GM18873 (cell line): ENCODE measurements at regions not wholly inside any gene's neighbourhood (a gene's known extent, or its start where the extent isn't known, plus 50 kb on each side); places are given as distances from the start of the nearest gene placed in this dataset.
A peak's percentile ranks its signal among the peaks of the same experiment; 100 is the strongest.

Source experiments
- ATAC-seq: cut with Tn5 transposase; IDR thresholded peaks from one replicate; pipeline ENCODE4 v1.9.1; 2021; ENCODE audit warnings: mild to moderate bottlenecking, moderate library complexity, moderate number of reproducible peaks; ENCODE audit not compliant: unreplicated experiment, low FRiP score

DNA sequence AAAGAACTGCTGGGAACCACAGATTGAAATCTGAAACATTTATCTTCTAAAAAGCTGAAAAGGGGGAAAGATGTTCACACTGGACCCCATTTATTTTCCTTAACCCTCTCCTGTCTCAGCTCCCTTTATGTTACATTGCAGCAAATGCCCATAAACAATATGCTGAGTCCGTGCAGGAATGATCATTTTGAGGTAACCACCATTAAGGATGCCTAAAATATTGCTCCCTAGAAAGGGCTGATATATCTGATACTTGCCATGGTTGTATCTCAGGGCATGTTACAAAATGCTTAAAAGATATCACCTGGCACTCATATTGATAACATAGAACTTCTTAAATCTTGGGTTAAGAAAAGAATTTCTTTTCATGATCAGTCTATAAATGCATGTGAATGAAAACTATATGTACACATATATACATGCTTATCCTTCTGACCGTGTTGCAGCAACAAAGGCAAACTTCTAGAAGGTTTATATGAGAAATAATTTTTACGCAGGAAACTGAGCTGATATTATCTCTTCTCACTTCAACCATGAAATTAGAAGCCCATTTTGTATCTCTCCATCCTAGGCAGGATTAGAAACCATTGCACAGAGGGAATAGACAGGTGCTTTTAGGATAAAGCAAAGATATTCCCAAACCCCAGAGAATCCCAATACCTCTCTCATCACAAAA lies 362.7 kb upstream of the SLC30A5 start:
- ATAC-seq = no peak

DNA sequence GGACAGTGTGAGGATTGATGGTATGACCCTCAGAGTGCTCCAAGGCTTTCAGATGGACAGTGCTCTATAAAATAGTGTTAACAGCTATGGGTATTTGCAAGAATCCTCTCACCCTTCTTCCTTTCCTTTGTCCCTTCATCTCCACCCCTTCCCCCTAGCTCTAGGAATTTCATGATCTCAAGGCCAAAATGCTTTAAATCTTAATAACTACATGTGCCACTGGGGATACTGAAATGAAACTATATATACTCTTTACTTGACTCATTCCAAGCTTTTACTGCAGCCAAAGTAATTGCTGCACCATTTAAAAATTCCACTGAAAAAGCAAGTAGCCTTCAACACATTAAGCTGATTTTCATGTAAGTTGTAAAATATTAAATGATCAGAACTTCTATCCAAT lies 361.6 kb upstream of the SLC30A5 start:
- no peak for ATAC-seq

DNA sequence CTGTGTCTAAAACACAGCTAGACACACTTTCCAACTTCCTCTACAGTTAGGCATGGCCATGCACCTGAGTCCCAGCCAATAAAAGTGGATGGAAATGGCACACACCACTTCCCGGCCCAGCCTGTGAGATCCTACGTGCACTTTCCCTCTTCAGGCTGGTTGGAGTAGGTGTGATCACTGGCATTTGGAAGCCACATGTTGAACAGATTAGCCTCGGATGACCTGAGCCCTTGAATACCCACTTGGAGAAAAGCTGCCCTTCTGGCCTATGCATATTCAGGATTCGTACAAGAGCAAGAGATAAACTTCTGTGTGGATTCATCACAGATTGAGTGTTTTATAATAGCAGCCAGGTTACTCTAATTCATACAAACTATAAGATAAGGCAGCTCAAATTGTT lies 359.0 kb upstream of the SLC30A5 start:
- ATAC-seq = no peak

DNA sequence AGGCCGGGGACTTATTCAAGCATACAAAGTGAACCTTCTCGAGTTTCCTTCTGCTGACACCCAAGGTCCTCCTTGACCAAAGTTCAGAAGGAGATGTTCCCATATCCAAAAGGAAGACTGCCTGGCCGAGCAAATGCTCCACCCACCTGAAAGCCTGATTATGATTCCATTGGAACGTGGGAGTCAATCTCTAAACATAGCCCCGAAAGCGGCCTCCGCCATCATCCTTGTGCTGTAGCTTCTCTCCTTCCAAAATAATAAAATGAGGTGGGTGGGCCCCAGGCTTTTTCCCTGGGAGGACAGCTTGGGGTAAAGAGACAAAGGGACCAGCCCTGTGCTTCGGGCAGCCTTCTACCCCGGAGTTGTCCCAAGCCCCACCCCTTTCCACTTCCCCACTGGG lies 355.6 kb upstream of the SLC30A5 start:
- ATAC-seq = no peak

DNA sequence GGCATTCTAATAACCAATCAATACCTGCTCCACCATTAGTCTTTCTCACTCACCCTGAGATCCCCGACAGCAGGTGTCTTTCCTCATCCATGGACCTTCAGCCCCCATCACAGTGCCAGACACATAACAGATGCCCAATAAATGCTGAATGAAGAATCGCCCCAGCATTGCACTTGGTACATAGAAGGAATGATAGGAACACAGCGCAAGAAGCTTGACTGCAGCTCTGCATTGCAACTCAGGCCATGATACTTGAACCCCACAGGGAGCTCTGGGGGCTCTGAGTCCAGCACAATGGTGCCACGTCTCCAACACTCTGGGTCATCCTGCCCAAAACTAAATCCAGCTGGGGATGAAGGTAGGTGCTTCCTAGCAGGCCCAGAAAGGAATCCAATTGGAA lies 355.0 kb upstream of the SLC30A5 start:
- ATAC-seq = no peak

DNA sequence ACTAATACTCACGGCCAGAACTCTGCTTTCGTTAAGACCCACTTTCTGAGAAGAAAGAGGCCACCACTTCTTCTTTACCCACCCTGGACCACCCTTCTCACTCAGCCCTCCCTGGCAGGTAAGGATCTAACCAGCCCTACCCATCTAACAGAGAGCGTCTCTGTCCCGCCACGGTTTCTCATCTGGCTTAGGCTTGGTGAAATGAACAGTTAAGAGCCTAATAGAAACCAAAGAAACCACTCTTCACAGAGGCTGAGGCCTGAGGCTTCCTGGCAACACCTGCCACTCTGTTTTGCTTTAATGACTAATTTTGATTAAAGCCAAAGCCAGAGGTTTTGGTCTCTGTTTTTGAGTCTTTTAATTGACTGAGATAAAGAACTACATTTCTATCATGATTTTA lies 354.1 kb upstream of the SLC30A5 start:
- ATAC-seq = peak; percentile 94

DNA sequence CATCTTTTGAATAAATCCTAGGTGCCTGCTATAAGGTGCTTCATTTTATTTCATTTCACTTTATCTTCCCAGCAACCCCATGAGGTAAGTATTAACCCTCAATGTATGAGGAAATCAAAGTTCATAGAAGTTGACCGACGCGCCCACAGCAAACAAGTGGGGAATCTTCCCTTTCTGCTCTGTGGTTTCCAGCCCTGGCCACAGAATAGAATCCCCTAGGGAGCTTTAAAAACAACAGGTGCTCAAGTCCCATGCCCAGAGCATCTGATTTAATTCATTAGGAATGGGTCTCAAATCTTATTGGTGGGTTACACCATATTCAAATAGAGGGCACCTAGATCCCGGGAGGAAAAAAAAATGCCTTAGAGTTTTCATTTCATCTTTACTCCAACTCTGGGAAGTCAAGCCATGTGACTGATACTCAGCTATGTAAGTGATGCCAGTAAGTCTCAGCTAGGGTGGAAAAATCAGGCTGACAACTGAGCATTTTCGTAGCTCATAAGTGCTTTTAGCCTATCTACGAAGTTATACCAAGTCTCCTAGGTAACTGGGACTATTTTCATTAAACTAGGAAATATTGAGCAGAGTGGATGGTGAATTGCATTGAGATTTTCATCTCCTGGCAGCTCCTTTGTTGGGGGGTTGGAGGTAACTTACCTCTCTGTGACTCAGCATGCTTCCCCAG lies 353.4 kb upstream of the SLC30A5 start:
- peak; percentile 62 for ATAC-seq

DNA sequence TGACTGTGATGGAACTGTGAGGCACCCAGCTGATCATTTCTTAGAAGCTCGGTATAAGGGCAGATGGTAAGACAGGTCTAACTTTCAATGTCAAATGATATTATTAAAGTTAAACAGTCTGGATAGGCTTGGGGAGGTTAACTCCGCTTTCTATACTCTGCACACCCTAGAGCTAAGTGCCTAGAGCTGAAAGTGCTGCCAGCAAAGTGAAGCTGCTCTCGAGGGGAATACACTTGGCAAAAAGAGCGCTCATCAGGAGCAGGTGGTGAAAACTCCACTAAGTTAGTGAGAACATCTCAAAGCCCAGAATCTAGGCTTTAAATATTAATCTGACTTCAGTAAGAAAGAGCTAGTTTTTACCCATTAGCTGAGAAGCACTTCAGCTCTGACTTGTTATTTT lies 349.6 kb upstream of the SLC30A5 start:
- no peak for ATAC-seq

DNA sequence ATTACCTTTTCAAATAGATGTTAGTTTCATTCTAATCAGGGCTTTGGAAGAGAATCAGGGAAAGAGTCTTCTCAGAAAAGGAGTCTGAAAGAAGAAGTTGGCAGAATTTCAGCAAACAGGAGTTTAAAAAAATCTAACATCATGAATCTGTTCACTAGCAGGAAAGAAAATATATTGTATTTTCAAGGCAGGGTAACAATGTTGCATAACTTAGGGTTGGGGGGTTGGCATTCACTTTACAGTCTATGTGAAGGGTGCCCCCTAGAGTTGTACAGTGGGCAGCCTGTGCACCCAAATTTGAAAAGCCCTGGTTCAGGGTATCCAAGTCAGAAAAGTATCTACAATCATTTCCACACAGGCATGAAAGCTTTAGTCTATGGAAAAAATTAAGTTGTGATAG lies 348.4 kb upstream of the SLC30A5 start:
- no peak for ATAC-seq

DNA sequence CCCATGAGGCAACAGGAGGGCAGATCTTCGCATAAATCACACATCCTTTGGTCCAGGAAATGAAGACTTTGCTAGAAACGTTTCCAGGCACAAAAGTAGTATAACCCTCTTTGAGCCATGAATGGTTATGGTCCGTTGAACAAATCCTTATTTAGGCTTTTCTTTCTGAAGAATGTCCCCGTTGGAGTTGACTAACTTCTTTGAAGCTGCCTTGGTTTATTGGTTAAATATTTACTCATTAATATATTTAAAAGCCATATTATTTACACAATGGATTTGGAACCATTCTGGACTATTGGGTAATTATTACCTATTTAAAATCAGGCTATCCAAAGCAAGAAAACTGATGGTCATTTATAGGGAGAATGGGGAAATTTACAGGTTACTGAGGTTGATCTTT lies 347.6 kb upstream of the SLC30A5 start:
- ATAC-seq = no peak

DNA sequence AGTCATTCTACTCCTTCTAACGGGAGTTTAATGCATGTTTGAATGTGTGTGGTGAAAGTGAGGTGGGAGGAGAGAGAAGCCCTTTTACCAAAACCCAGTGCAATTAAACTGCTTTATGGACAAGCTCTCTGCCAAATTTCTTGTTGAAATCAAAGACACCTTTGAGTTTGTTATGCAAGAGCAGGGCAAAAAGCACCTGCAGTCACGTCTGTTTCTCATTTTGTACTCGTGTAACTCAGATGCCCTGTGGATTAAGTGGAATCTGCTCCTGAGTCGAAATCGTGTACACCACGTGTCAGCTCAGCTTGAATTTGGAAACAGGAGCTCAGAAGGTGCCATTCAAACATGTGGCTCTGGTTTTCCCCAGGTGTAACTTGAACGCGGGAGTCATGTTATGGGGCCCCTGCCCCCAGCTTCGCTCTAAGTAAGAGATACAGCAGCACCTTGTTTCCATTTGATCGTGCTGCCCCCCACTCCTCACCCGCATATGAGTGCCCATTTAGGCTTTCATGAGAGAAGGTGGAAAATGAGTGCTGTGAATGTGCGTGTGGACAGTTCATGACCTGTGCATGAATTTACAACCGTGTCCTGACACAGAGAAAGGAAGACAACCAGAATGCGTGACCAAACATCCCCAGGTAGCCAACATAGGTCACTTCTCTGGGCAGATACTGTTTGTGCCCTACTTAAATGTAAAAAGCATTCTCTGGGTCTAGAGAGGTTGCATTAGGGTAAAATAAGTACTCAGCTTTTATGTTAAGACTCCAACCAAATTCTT lies 347.0 kb upstream of the SLC30A5 start:
- no peak for ATAC-seq

DNA sequence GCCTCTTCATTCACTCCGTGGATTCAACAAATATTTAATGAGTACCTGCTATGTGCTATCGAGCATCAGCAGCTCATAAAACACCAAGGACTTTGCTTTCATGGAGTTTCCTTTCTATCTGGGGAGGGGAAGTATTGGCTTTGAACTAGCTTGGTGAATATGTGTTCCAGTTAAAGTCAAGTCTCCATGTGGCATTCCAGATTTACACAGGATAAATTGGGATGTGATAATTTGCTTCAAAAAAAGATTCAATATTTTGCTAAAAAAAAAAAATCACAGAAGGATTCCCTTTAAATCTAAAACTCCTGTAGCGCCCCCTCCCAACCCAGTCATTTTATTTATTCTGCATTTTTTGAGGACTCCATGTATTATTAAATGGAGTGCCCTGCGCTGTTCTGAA lies 346.3 kb upstream of the SLC30A5 start:
- no peak for ATAC-seq

DNA sequence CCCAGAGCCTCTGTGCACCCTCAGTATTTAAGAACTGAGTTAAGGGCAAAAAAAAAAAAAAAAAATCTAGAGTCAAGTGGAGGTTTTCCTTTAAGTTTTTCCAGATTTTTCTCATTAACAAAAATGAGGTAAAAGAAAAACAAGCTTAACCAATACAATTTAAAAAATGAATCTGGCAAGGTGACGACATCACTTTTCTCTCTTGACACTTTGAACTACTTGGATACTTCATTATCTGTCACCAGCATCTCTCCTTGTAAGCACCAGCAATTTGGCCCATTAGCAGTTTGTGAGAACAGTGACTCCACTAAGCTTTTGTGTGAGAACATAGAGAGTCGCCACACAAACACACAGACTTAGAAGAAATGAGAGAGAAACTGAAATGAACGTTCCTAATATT lies 345.7 kb upstream of the SLC30A5 start:
- no peak for ATAC-seq

DNA sequence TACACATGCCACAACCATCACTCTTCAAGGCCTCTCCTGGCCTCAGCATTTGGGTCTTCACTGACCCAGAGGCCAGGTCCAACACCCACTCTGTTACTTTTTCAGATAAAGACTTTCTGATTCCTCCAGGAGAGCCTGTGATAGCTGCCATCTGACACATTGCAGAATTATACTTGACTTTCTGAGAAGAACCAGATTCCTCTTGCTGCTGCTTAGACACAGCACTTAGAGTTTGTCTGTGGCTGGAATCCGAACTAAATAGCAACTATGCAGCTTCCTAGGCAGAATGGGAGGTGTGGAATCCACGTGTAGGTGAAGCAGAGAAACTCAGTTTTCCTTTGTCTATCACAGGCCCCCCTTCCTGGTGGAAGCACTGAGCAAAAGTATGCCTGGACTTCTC lies 344.7 kb upstream of the SLC30A5 start:
- no peak for ATAC-seq

DNA sequence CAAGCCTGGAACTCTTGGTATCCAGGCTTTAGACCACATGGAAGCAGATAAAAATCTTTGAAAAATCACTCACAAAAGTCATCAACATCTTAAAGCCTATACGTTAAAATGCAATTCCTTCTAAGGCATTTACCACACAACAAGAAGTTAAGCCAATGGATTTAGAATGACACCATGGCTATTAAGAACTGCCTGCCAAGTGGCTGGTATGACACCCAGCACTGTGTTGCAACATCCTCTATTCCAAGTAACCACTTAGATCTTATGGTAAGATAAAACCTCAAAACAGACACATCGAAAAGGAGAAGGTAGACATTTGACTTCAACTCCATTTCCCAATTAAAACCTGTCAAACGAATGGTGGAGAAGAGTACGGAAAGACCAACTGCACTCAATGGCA lies 344.2 kb upstream of the SLC30A5 start:
- ATAC-seq = no peak

DNA sequence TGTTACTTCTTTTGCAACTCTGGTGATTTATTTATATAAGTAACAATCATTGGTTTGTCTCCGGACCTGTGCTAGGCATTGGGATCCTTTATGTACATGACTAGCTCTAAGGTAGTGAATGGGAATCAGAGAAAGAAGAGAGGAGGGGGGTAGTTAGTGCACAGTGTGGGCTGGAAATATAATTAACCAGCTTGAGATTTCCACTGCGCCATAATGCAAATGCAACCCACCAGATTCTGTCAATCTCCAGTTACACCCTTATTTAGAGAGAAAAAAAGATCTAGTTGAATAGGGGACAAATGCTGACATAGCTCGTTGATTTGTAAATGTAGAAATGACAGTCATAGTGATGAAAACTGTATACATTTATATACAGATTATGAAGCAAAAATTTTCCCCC lies 342.2 kb upstream of the SLC30A5 start:
- ATAC-seq = no peak

DNA sequence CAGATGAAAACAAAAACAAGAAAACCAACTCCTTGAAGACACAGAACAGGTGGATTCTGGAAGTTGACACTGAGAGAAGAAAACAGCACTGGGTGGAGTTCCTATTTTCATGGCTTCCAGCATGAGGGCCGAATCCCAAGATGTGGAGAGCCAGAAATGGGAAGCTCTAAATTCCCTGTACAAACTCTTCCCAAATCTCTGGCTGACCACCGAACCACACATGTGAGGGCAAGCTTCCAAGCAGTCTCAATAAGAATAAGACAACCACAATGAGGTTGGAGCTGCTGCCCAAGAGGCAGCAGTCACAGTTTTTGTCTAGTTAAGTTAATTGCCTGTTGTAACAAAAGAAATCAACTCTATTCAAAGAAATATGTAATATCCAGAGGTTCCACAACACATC lies 339.3 kb upstream of the SLC30A5 start:
- no peak for ATAC-seq

DNA sequence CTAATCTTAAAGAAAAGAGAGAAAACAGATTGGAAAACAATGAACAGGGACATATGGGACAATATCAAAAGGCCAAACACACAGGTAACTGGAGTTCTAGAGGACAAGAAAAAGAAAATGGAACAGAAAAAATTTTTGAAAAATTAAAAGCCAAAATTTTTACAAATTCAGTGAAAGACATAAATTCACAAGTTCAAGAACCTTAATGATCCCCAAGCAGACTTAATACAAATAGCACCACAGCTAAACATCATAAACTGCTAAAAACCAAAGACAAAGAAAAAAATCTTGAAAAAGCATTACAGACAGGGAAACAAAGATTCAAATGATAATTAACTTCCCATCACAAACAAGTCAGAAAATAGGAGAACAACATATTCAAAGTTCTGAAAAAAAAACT lies 338.5 kb upstream of the SLC30A5 start:
- no peak for ATAC-seq

DNA sequence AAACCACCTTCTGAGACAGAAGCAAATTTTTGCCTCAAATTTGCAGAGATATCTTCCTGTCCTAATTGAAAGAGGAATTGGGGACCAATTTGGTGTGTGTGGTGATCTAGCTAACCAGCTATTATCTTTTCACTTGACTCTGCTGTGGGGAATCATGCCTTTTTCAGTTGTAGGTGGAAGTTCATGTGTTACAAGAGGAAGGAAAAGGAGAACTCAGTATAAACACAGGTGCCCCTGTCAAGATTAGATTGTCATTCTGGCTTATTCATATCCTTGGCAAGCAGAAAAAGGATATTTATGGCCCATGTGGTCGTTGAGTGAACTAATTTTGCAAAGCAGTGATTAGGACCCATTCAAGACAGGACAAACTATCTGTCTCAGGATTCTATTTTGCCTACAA lies 336.8 kb upstream of the SLC30A5 start:
- no peak for ATAC-seq

DNA sequence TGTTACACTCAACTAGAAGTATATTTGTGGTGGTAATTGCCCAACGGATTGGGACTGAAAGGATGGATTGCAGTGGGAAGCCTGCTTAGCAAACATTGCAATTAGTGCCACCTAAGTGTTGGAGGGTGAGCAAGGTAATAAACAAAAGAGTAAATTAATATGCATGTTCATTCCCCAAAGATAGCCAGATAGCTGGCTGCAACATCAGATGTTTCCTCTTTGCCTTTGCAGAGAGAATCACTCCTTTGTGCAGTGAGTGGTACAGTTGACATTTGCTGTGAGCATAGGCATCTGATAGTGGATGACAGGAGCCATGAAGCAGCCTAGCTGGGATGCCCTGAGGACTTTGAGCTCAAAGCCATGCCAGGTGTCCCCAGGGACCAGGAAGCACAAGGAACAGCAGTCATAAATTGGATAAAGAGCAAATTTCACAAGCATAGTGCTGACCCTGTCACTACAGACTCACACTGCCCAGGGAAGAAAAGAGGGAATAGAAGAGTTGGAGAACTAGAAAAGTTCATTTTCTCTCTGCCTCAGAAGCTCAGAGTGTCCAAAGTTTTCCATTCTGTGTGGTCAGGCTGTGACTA lies 336.1 kb upstream of the SLC30A5 start:
- ATAC-seq = no peak

DNA sequence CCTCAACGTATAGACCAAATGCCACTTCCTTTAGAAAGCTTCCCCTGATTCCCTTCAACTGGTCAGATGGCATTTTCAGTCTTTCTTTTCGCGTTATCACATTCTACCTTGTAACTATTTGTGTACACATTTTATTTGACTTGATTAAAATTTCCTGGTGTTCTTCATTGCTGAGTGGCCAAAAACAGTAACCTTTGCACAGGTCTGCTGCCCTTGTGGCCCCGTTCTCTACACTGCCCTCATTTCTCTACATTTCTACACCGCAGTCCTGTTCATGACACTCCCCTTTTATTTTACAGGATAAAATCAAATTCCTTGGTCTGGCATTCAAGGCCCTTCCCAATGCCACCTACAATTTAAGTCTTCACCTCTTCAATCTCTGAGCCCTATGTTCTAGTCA lies 334.2 kb upstream of the SLC30A5 start:
- no peak for ATAC-seq
